ENCODE measurements at regions not wholly inside any gene's neighbourhood (a gene's known extent, or its start where the extent isn't known, plus 50 kb on each side); places are given as distances from the start of the nearest gene placed in this dataset.

- no peak for DNase-seq (ENCODE audit: low read depth, low spot score)
Measured at GRCh38 chr1:110765640-110766335, 91.0 kb upstream of the KCNA3 start.

GRCh38 chr1:110763149-110763548 lies 88.4 kb upstream of the KCNA3 start:
- no peak for DNase-seq (ENCODE audit: low read depth, low spot score)

- no peak for DNase-seq (ENCODE audit: low read depth, low spot score)
Measured at GRCh38 chr1:110760321-110760720, 85.6 kb upstream of the KCNA3 start.

GRCh38 chr1:110756506-110756905 lies 81.8 kb upstream of the KCNA3 start:
- DNase-seq (ENCODE audit: low read depth, low spot score), result no peak

- DNase-seq (ENCODE audit: low read depth, low spot score), result no peak
Measured at GRCh38 chr1:110752941-110753725, 78.4 kb upstream of the KCNA3 start.

GRCh38 chr1:110750562-110750961 lies 75.8 kb upstream of the KCNA3 start:
- no peak for DNase-seq (ENCODE audit: low read depth, low spot score)

- DNase-seq (ENCODE audit: low read depth, low spot score), result no peak
Measured at GRCh38 chr1:110749960-110750359, 75.2 kb upstream of the KCNA3 start.

GRCh38 chr1:110746644-110747259 lies 72.0 kb upstream of the KCNA3 start:
- DNase-seq (ENCODE audit: low read depth, low spot score), result peak; percentile 7

- no peak for DNase-seq (ENCODE audit: low read depth, low spot score)
Measured at GRCh38 chr1:110743397-110743796, 68.7 kb upstream of the KCNA3 start.

- DNase-seq (ENCODE audit: low read depth, low spot score), result no peak
Measured at GRCh38 chr1:110736900-110737605, 62.3 kb upstream of the KCNA3 start.

GRCh38 chr1:110734133-110734680 lies 59.5 kb upstream of the KCNA3 start:
- DNase-seq (ENCODE audit: low read depth, low spot score), result no peak

- DNase-seq (ENCODE audit: low read depth, low spot score), result no peak
Measured at GRCh38 chr1:110731529-110731928, 56.8 kb upstream of the KCNA3 start.

GRCh38 chr1:110728388-110729001 lies 53.8 kb upstream of the KCNA3 start:
- no peak for DNase-seq (ENCODE audit: low read depth, low spot score)

- DNase-seq (ENCODE audit: low read depth, low spot score), result no peak
Measured at GRCh38 chr1:110727246-110727645, 52.5 kb upstream of the KCNA3 start.

GRCh38 chr1:110726755-110727154 lies 52.0 kb upstream of the KCNA3 start:
- no peak for DNase-seq (ENCODE audit: low read depth, low spot score)
